ENCODE measurements at regions not wholly inside any gene's neighbourhood (a gene's known extent, or its start where the extent isn't known, plus 50 kb on each side); places are given as distances from the start of the nearest gene placed in this dataset.

- no peak for TF ChIP-seq MYC (IDR thresholded peaks at IDR 0.05; ENCODE audit: low read depth, low read length)
- no peak for TF ChIP-seq POLR2A (IDR thresholded peaks at IDR 0.05; ENCODE audit: extremely low read depth, insufficient read length)
- TF ChIP-seq CTCF (IDR thresholded peaks at IDR 0.05; ENCODE audit: low read depth, low read length), result no peak
These were observed 120.2 kb upstream of the NCAM2 start for GRCh38 chr21:20877976-20878375.
